Heart left ventricle (tissue), 16 donors: ENCODE measurements at regions not wholly inside any gene's neighbourhood (a gene's known extent, or its start where the extent isn't known, plus 50 kb on each side); places are given as distances from the start of the nearest gene placed in this dataset.

Experiments
- ATAC-seq, 4 donors: fragments of 200-7000 bp; cut with Tn5 transposase; one replicate each; pipeline ENCODE4 v1.9.1; 2020 to 2022; ENCODE audit warnings: moderate library complexity in 4 of 4, mild to moderate bottlenecking in 3 of 4, moderate number of reproducible peaks in 1 of 4
- DNase-seq, 5 donors: peaks; one replicate each; pipeline ENCODE4 v3.0.0-alpha.2; 2020
- H3K27ac ChIP-seq, 12 donors: fragments of 200-600 bp; sonication (generic) in 4 of 12; one replicate each; pipeline versions ENCODE4 v1.5.0 to v1.8.0; 2016 to 2022; ENCODE audit warnings: mild to moderate bottlenecking in 2 of 12
- H3K27me3 ChIP-seq, 9 donors: fragments of 200-600 bp; sonication (generic) in 2 of 9; one replicate each; pipeline versions ENCODE4 v1.5.1 to v1.8.0; 2016 to 2022; ENCODE audit warnings: mild to moderate bottlenecking in 3 of 9
- H3K36me3 ChIP-seq, 9 donors: fragments of 200-600 bp; sonication (generic) in 2 of 9; one replicate each; pipeline versions ENCODE4 v1.5.0 to v1.8.0; 2018 to 2022; ENCODE audit warnings: mild to moderate bottlenecking in 2 of 9
- H3K4me1 ChIP-seq, 12 donors: fragments of 200-600 bp; sonication (generic) in 4 of 12; one replicate each; pipeline versions ENCODE4 v1.5.0 to v1.8.0; 2016 to 2022; ENCODE audit warnings: mild to moderate bottlenecking in 3 of 12
- H3K4me3 ChIP-seq, 12 donors: fragments of 200-600 bp; sonication (generic) in 4 of 12; one replicate each; pipeline versions ENCODE4 v1.5.0 to v1.8.0; 2017 to 2022; ENCODE audit warnings: mild to moderate bottlenecking in 9 of 12, moderate library complexity in 4 of 12
- H3K9me3 ChIP-seq, 12 donors: fragments of 200-600 bp; sonication (generic) in 4 of 12; one replicate each; pipeline versions ENCODE4 v1.5.0 to v1.8.0; 2016 to 2022; ENCODE audit warnings: mild to moderate bottlenecking in 1 of 12
- POLR2A ChIP-seq, 2 donors: fragments of 450-650 bp; IDR thresholded peaks; one replicate each; pipeline ENCODE4 v1.6.1; 2017; ENCODE audit warnings: antibody characterized with exemption in 2 of 2, mild to moderate bottlenecking in 2 of 2, moderate library complexity in 2 of 2
- WGBS, 4 donors: extraction: QIAGEN DNeasy Blood & Tissue Kit in 2 of 4; methylation state at CpG; one replicate each; pipeline versions ENCODE4 v1.1.5 to v1.1.7; 2013 to 2018; 5-methylcytosine and 5-hydroxymethylcytosine counted together
- intact Hi-C, 10 donors: fragments of 100-400 bp; cut with DNase I; formaldehyde crosslinking; loops; one replicate each; pipeline versions ENCODE4 v1.11.1 to v1.14.2; 2022
- TF ChIP-seq, protein P1 (sequence below), 12 donors: fragments of 200-600 bp; sonication (generic) in 4 of 12; IDR thresholded peaks; one replicate each; pipeline versions ENCODE4 v1.5.0 to v1.8.0; 2018 to 2022; ENCODE audit warnings: antibody characterized with exemption in 12 of 12, mild to moderate bottlenecking in 5 of 12
- donor health status: ischemic (EF 13 %, LVEDD 7.1; RV severe dilation, severe dysfunction).
- donor health status: healthy with polysubstance abuse.
- donor health status: DM: no; HTN: yes; CAD: no.
- donor health status: DM: no; HTN: no; CAD: no.
- donor health status: ischemic (EF 25% LVEDD 6.9; RV normal size, moderate dysfunction).
- donor health status: ischemic (EF 25% LVEDD 5.7; RV mildly dilated, moderate dysfunction).
- donor health status: healthy.
- donor health status: DM: yes; HTN: yes; CAD: no.
- donor health status: ischemic (EF 35%, LVEDD 5.7; RV mildly dilated, moderate dysfunction).
- donor health status: nonischemic (EF 11% LVEDD 7.7; RV severe dilation, severe dysfunction).
- donor health status: DM: yes; HTN: yes; CAD: no.
- donor health status: PGD.
- donor health status: ischemic (EF 29% LVEDD 5.4; RV normal size, mild dysfunction).
- donor health status: nonischemic (EF 23%, LVEDD 6.1; RV moderate dilation, normal function).

DNA sequence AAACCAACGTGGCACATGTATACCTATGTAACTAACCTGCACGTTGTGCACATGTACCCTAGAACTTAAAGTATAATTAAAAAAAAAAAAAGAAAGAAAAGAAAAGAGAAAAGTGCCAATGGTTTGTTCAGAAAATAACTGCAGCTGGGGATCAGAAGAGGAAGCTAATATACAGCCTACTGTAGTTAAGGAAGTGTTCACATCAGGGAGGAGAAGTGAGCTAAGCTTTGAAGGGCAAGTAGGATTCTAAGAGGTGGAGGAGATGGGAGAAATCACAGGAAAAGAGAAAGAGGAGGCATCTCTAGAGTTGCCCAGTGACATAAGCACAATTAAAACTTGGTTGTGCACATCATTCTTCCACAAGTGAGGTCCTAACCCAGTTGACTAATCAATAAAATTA, 214.4 kb upstream of the DTNBP1 start:
- intact Hi-C loops, result loop anchor here in 1 of 10 donors (5.0 kb wide), 1 partner anchor 255 kb away; no protein-coding TSS in a partner anchor
- Histone ChIP-seq H3K4me3 (no peak overlapping the region), H3K9me3 (no peaks in the 10 kb centered on the region), H3K27me3 (no peaks in the 10 kb centered on the region), H3K4me1 (peaks cover 0 to 44% (median 10%) of the 10 kb centered on the region in 12 donors), H3K36me3 (no peaks in the 10 kb centered on the region), H3K27ac (no peak overlapping the region)
- DNase-seq (no peak), ATAC-seq (no peak)
- no peak for TF ChIP-seq POLR2A (IDR thresholded peaks at IDR 0.05)
- TF ChIP-seq, protein P1, sequence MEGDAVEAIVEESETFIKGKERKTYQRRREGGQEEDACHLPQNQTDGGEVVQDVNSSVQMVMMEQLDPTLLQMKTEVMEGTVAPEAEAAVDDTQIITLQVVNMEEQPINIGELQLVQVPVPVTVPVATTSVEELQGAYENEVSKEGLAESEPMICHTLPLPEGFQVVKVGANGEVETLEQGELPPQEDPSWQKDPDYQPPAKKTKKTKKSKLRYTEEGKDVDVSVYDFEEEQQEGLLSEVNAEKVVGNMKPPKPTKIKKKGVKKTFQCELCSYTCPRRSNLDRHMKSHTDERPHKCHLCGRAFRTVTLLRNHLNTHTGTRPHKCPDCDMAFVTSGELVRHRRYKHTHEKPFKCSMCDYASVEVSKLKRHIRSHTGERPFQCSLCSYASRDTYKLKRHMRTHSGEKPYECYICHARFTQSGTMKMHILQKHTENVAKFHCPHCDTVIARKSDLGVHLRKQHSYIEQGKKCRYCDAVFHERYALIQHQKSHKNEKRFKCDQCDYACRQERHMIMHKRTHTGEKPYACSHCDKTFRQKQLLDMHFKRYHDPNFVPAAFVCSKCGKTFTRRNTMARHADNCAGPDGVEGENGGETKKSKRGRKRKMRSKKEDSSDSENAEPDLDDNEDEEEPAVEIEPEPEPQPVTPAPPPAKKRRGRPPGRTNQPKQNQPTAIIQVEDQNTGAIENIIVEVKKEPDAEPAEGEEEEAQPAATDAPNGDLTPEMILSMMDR (IDR thresholded peaks at IDR 0.05), result no peak
- WGBS, 4 donors, result 84 to 91% (median 88%) methylated on average over 2 of the region's 2 CpGs

DNA sequence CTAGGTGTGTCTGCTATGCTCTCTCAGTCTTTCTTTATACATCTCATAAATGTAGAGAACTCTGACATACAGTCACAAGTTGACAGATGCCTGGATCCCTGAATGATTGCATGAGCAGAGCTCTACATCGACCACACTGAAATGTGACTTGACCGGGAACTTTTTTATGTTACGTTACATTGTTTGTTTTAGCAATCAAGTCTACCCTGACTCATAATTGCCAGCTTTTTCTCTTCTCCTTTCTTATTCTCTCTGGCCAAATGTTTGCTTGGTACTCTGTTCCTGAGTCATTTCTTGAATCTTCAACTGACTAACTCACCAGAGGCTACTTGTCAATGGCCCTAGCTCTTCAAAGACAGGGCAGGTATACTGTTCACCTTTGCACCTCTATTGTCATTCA, 213.6 kb upstream of the DTNBP1 start:
- peaks cover 0 to 39% (median 10%) of the 10 kb centered on the region in 12 donors for H3K4me1 ChIP-seq
- H3K27ac ChIP-seq, result no peak overlapping the region
- H3K4me3 ChIP-seq, result no peak overlapping the region
- intact Hi-C loops, result loop anchor here in 1 of 10 donors (5.0 kb wide), 1 partner anchor 256 kb away; no protein-coding TSS in a partner anchor
- ATAC-seq, result peak in 1 of 4 donors; percentile 9
- H3K9me3 ChIP-seq, result no peaks in the 10 kb centered on the region
- no peak for DNase-seq
- H3K36me3 ChIP-seq, result no peaks in the 10 kb centered on the region
- H3K27me3 ChIP-seq, result no peaks in the 10 kb centered on the region
- TF ChIP-seq, protein P1 (IDR thresholded peaks at IDR 0.05), result no peak
- TF ChIP-seq POLR2A (IDR thresholded peaks at IDR 0.05), result no peak
- 83 to 90% (median 85%) methylated on average over 3 of the region's 3 CpGs for WGBS, 4 donors

DNA sequence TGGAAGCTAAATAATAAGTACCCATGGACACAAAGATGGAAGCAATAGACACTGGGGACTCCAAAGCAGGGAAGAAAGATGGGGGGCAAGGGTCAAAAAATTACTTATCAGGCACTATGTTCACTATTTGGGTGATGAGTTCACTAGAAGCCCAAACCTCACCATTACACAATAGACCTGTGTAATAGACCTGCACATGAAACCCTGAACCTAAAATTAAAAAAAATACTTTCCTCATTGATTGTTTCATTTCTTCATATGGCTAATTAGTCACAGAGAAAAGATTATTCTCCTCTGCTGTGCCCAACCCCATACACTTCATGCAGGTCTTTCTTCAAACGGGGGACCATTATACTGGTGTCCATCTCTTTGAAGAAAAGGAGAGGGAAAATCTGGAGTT, 213.0 kb upstream of the DTNBP1 start:
- Histone ChIP-seq H3K4me1 (peaks cover 0 to 35% (median 10%) of the 10 kb centered on the region in 12 donors), H3K27me3 (no peaks in the 10 kb centered on the region), H3K27ac (no peak overlapping the region), H3K9me3 (no peaks in the 10 kb centered on the region), H3K36me3 (no peaks in the 10 kb centered on the region), H3K4me3 (no peak overlapping the region)
- no peak for ATAC-seq
- TF ChIP-seq POLR2A (IDR thresholded peaks at IDR 0.05), result no peak
- TF ChIP-seq, protein P1 (IDR thresholded peaks at IDR 0.05), result no peak
- intact Hi-C loops, result loop anchor here in 1 of 10 donors (5.0 kb wide), 1 partner anchor 257 kb away; no protein-coding TSS in a partner anchor
- WGBS, 4 donors, result 95 to 100% (median 98%) methylated on average over 1 of the region's 1 CpG
- DNase-seq, result no peak

DNA sequence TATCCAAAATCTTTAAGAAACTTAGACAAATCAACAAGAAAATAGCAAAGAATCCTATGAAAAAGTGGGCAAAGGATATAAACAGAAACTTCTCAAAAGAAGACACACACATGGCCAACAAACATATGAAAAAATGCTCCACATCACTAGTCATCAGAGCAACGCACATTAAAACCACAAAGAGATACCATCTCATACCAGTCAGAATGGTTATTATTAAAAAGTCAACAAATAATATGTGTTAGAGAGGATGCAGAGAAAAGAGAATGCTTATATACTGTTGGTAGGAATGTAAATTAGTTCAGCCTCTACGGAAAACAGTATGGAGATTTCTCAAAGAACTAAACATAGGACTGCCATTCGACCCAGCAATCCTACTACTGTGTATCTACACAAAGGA, 212.0 kb upstream of the DTNBP1 start:
- Histone ChIP-seq H3K4me3 (no peak overlapping the region), H3K4me1 (peaks cover 0 to 35% (median 7%) of the 10 kb centered on the region in 12 donors), H3K27me3 (no peaks in the 10 kb centered on the region), H3K9me3 (no peaks in the 10 kb centered on the region), H3K27ac (no peak overlapping the region), H3K36me3 (no peaks in the 10 kb centered on the region)
- intact Hi-C loops, result loop anchor here in 1 of 10 donors (5.0 kb wide), 1 partner anchor 257 kb away; no protein-coding TSS in a partner anchor
- 88 to 96% (median 93%) methylated on average over 3 of the region's 3 CpGs for WGBS, 4 donors
- ATAC-seq, result no peak
- no peak for TF ChIP-seq POLR2A (IDR thresholded peaks at IDR 0.05)
- TF ChIP-seq, protein P1 (IDR thresholded peaks at IDR 0.05), result no peak
- DNase-seq, result no peak
